ENCODE measurements at regions not wholly inside any gene's neighbourhood (a gene's known extent, or its start where the extent isn't known, plus 50 kb on each side); places are given as distances from the start of the nearest gene placed in this dataset.

DNA sequence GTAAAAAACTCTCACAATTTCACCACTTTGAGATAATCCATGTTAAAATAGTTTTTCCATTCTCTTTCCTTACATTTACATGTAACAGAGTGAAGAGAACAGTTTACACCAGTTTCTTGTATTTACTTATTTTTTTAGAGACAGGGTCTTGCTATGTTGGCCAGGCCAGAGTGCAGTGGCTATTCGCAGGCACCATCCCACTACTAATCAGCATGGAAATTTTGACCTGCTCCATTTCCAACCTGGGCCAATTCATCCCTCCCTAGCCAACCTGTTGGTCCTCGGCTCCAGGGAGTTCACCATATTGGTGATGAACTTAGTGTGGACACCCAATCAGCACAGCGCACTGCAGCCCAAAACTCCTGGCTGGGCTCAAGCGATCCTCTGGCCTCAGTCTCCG, 74.1 kb downstream of the LYZL2 start:
- peak overlapping the region in 1 of 2 donors; percentile 92 for H3K27ac ChIP-seq
- no peak for TF ChIP-seq CTCF (IDR thresholded peaks at IDR 0.05)

DNA sequence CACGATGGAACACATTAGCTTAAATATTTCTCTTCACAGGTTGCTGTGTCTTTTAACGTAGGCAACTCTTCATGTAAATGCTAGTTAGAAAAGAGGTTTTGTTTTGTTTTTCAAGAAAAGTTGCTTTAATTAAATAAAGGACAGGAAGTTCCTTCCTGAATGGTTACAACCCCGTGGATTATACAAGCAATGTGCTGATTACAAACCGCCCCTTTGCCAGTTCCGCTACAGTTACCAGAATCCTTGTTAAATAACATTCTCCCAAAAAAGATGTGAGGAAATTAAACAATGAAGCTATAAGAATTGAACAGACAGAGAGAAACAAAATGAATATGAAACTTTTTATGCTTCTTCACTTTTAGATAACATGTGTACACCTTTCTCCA, 75.1 kb downstream of the LYZL2 start:
- H3K4me3 ChIP-seq, result no peak overlapping the region
- DNase-seq (no peak), ATAC-seq (no peak)
- peaks cover 0 to 79% of the 10 kb centered on the region in 2 donors for H3K4me1 ChIP-seq
- peak overlapping the region; percentile 82 to 92 for H3K27ac ChIP-seq
- intact Hi-C loops (cut with DNase I), result no loop called here
- no peak for TF ChIP-seq CTCF (IDR thresholded peaks at IDR 0.05)
- no peaks in the 10 kb centered on the region for H3K9me3 ChIP-seq
- no peaks in the 10 kb centered on the region for H3K27me3 ChIP-seq
- no peaks in the 10 kb centered on the region for H3K36me3 ChIP-seq

More for the DNA sequence above, 74.1 kb downstream of the LYZL2 start:
- Histone ChIP-seq H3K9me3 (no peaks in the 10 kb centered on the region), H3K4me3 (no peak overlapping the region), H3K27me3 (no peaks in the 10 kb centered on the region), H3K4me1 (peaks cover 0 to 74% of the 10 kb centered on the region in 2 donors), H3K36me3 (no peaks in the 10 kb centered on the region)
- no peak for ATAC-seq
- DNase-seq, result no peak
- intact Hi-C loops (cut with DNase I), result no loop called here

GRCh38 chr10:30553626-30554439, 75.7 kb downstream of the LYZL2 start:
- Histone ChIP-seq H3K9me3 (no peaks in the 10 kb centered on the region), H3K4me1 (peaks cover 0 to 80% of the 10 kb centered on the region in 2 donors), H3K27me3 (no peaks in the 10 kb centered on the region), H3K27ac (peak overlapping the region; percentile 82 to 92), H3K4me3 (no peak overlapping the region), H3K36me3 (no peaks in the 10 kb centered on the region)
- DNase-seq (peak in 3 of 4 donors; percentile 53 to 86 (median 84)), ATAC-seq (peak; percentile 91)
- intact Hi-C loops (cut with DNase I), result no loop called here
- no peak for TF ChIP-seq CTCF (IDR thresholded peaks at IDR 0.05)

DNA sequence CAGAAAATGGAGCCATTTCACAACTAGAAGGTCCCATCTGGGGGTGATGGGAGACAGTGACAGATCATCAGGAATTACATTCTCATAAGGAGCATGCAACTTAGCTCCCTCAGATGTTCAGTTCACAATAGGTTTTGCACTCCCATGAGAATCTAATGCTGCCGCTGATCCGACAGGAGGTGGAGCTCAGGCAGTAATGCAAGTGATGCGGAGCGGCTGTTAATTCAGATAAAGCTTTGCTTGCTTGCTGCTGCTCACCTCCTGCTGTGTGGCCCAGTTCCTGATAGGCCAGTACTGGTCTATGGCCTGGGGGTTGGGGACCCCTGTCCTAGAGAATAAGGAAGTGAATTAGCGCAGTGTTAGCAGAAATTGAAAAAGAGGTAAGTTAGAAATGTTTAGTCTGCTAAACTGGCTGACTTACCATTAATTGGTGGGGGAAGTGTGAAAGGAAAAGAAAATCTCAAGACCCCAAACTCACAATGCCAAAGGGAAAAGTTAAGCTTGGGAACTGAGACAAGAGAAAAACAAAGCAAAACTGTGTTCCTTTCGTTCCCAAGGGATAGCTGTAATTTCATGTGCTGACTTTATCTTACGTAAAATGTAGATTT, 76.4 kb downstream of the LYZL2 start:
- H3K9me3 ChIP-seq, result no peaks in the 10 kb centered on the region
- no peaks in the 10 kb centered on the region for H3K36me3 ChIP-seq
- DNase-seq (no peak), ATAC-seq (peak; percentile 9)
- H3K27ac ChIP-seq, result peak overlapping the region; percentile 82 to 92
- no peak overlapping the region for H3K4me3 ChIP-seq
- no peaks in the 10 kb centered on the region for H3K27me3 ChIP-seq
- TF ChIP-seq CTCF (IDR thresholded peaks at IDR 0.05), result no peak
- H3K4me1 ChIP-seq, result peaks cover 0 to 80% of the 10 kb centered on the region in 2 donors
- intact Hi-C loops (cut with DNase I), result no loop called here
